ENCODE measurements at regions not wholly inside any gene's neighbourhood (a gene's known extent, or its start where the extent isn't known, plus 50 kb on each side); places are given as distances from the start of the nearest gene placed in this dataset.
"Not testable (repeated sequence)": the region's sequence is repeated elsewhere in the genome, so short reads cannot be mapped to it uniquely, and the experiment has no call there.

GRCh38 chr9:13915131-13915530 is 398.8 kb downstream of the NFIB start:
- DNase-seq (ENCODE audit: low read depth): no peak
- no peak for TF ChIP-seq CTCF (IDR thresholded peaks at IDR 0.05; ENCODE audit: low read depth, low read length, missing control alignments)
- in situ Hi-C loops (cut with HindIII; ENCODE audit: low sequenced_read_pairs): no loop called here
- no peak overlapping the region for H3K4me3 ChIP-seq (ENCODE audit: low read depth, low read length)

GRCh38 chr9:13911473-13911872 is 402.5 kb downstream of the NFIB start:
- DNase-seq (ENCODE audit: low read depth): no peak
- no peak overlapping the region for H3K4me3 ChIP-seq (ENCODE audit: low read depth, low read length)
- in situ Hi-C loops (cut with HindIII; ENCODE audit: low sequenced_read_pairs): no loop called here
- TF ChIP-seq CTCF (IDR thresholded peaks at IDR 0.05; ENCODE audit: low read depth, low read length, missing control alignments): no peak

- H3K4me3 ChIP-seq (ENCODE audit: low read depth, low read length); DNase-seq (ENCODE audit: low read depth); in situ Hi-C loops (cut with HindIII; ENCODE audit: low sequenced_read_pairs): not testable (repeated sequence)
These were observed 406.1 kb downstream of the NFIB start for GRCh38 chr9:13907842-13908241.

- in situ Hi-C loops (cut with HindIII; ENCODE audit: low sequenced_read_pairs): no loop called here
- DNase-seq (ENCODE audit: low read depth): no peak
- no peak overlapping the region for H3K4me3 ChIP-seq (ENCODE audit: low read depth, low read length)
- TF ChIP-seq CTCF (IDR thresholded peaks at IDR 0.05; ENCODE audit: low read depth, low read length, missing control alignments): no peak
These were observed 409.2 kb downstream of the NFIB start for GRCh38 chr9:13904746-13905145.

GRCh38 chr9:13904311-13904710 is 409.6 kb downstream of the NFIB start:
- TF ChIP-seq CTCF (IDR thresholded peaks at IDR 0.05; ENCODE audit: low read depth, low read length, missing control alignments): no peak
- in situ Hi-C loops (cut with HindIII; ENCODE audit: low sequenced_read_pairs): no loop called here
- DNase-seq (ENCODE audit: low read depth): no peak
- no peak overlapping the region for H3K4me3 ChIP-seq (ENCODE audit: low read depth, low read length)

GRCh38 chr9:13902286-13903066 is 411.5 kb downstream of the NFIB start:
- H3K4me3 ChIP-seq (ENCODE audit: low read depth, low read length): no peak overlapping the region
- in situ Hi-C loops (cut with HindIII; ENCODE audit: low sequenced_read_pairs): no loop called here
- no peak for TF ChIP-seq CTCF (IDR thresholded peaks at IDR 0.05; ENCODE audit: low read depth, low read length, missing control alignments)
- no peak for DNase-seq (ENCODE audit: low read depth)

- in situ Hi-C loops (cut with HindIII; ENCODE audit: low sequenced_read_pairs): no loop called here
- TF ChIP-seq CTCF (IDR thresholded peaks at IDR 0.05; ENCODE audit: low read depth, low read length, missing control alignments): no peak
- H3K4me3 ChIP-seq (ENCODE audit: low read depth, low read length): no peak overlapping the region
- no peak for DNase-seq (ENCODE audit: low read depth)
These were observed 412.8 kb downstream of the NFIB start for GRCh38 chr9:13901176-13901575.
